AG10803 (cell line): ENCODE measurements at regions not wholly inside any gene's neighbourhood (a gene's known extent, or its start where the extent isn't known, plus 50 kb on each side); places are given as distances from the start of the nearest gene placed in this dataset.
"Not testable (repeated sequence)": the region's sequence is repeated elsewhere in the genome, so short reads cannot be mapped to it uniquely, and the experiment has no call there.

Experiments
- DNase-seq: peaks from one replicate; pipeline ENCODE4 v3.0.0; 2010; ENCODE audit warnings: low read depth
- H3K4me3 ChIP-seq: 2 replicates; pipeline ENCODE4 v1.5.1; 2011; ENCODE audit warnings: mild to moderate bottlenecking, low read length, control low read depth
- TF ChIP-seq, protein P1 (sequence below): conservative IDR thresholded peaks from 2 replicates; pipeline ENCODE4 v1.5.1; 2011; ENCODE audit warnings: mild to moderate bottlenecking, low read length, control low read depth, inconsistent platforms

GRCh38 chr6:20006037-20006436 lies 168.9 kb downstream of the ID4 start:
- TF ChIP-seq, protein P1, sequence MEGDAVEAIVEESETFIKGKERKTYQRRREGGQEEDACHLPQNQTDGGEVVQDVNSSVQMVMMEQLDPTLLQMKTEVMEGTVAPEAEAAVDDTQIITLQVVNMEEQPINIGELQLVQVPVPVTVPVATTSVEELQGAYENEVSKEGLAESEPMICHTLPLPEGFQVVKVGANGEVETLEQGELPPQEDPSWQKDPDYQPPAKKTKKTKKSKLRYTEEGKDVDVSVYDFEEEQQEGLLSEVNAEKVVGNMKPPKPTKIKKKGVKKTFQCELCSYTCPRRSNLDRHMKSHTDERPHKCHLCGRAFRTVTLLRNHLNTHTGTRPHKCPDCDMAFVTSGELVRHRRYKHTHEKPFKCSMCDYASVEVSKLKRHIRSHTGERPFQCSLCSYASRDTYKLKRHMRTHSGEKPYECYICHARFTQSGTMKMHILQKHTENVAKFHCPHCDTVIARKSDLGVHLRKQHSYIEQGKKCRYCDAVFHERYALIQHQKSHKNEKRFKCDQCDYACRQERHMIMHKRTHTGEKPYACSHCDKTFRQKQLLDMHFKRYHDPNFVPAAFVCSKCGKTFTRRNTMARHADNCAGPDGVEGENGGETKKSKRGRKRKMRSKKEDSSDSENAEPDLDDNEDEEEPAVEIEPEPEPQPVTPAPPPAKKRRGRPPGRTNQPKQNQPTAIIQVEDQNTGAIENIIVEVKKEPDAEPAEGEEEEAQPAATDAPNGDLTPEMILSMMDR = no peak
- H3K4me3 ChIP-seq = no peak overlapping the region
- DNase-seq = no peak

GRCh38 chr6:20008131-20008530 lies 171.0 kb downstream of the ID4 start:
- H3K4me3 ChIP-seq = no peak overlapping the region
- DNase-seq = no peak
- TF ChIP-seq, protein P1 = no peak

DNA sequence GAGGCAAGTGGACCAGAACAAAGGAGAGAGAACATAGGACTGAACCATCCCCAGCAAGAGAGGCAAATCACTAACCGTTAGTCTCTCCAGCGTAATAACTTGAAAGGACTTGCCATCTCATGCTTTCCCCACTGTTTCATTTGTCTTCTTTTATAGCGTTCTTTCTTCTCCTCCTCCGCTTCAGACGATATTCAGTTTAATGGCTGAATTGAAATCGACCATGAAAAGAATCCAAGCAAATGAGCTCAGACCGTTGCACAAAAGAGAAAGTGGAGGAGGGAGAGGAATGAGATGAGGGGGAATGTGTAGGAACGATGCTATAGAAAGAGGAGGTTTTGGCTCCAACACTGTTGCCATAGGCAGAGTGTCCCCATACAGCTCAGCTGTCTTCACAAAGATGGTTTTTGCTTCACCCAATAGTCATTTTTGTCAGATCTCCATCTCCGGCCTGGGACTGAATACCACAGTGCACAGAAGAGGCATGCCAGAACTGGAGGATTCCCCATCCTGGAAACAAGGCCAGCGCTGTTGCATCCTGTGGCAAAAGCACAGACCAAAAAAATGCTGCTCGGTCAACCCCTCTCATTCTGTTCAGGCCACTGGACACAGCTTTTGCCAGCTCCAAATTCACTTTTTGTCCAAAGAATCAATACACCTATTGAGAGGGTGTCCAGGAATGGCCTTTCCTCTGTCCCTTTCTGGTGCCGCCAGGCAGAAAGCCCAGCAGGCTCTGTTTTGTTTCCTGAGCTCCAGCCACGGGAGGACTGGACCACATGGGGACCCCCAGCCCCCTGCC lies 176.1 kb downstream of the ID4 start:
- TF ChIP-seq, protein P1 = no peak
- no peak for DNase-seq
- no peak overlapping the region for H3K4me3 ChIP-seq

DNA sequence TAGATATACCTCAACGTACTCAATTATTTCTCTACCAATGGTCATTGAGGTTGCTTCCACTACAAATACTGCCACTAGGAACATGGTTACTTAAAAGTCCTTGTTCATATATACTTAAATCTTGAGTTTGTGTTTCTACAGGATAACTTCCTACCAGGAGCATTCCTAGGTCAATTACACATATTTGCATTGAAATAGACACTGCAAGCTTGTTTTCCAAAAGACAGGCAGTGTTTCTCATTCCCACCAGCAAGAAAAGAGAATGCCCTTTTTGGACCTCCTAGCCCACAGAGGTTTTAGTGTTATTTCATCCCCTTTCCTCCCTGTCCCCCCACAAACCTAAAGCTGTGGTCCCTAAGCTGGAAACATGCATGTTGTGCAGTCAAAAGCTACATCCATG lies 177.3 kb downstream of the ID4 start:
- H3K4me3 ChIP-seq = no peak overlapping the region
- TF ChIP-seq, protein P1 = no peak
- no peak for DNase-seq

GRCh38 chr6:20020526-20020925 lies 183.4 kb downstream of the ID4 start:
- no peak overlapping the region for H3K4me3 ChIP-seq
- no peak for DNase-seq
- TF ChIP-seq, protein P1 = no peak

DNA sequence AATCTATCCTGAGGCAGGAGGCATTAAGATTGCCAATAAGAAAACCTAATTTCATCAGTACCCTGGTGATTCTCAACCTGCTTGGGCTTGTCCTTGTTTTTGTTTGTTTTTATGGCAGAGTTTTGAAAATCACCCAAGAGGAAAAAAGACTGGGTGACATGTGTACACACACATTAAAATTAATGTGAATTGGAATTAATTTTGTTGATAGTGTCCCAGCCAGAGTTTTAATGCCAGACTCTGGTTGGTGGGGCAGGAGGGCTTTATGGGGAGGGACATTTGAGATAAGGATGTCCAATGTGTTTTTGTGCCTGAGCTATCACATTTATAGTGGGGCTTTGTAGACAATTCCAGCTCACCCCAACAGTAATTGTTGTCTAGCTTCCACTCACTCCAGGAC lies 184.6 kb downstream of the ID4 start:
- H3K4me3 ChIP-seq = no peak overlapping the region
- TF ChIP-seq, protein P1 = no peak
- DNase-seq = no peak

- not testable (repeated sequence) for DNase-seq, H3K4me3 ChIP-seq
Measured at GRCh38 chr6:20023549-20024315, 186.6 kb downstream of the ID4 start.
